Smooth muscle cell (in vitro differentiated cells): ENCODE measurements at regions not wholly inside any gene's neighbourhood (a gene's known extent, or its start where the extent isn't known, plus 50 kb on each side); places are given as distances from the start of the nearest gene placed in this dataset.

Experiments
- DNase-seq: peaks from one replicate; lab custom pipeline; 2025; ENCODE audit not compliant: unreplicated experiment; lab: John Stamatoyannopoulos, UW
- H2AFZ ChIP-seq: fragments of 200-600 bp; sonication (generic); 2 replicates; pipeline ENCODE4 v1.6.0; 2016; ENCODE audit warnings: antibody characterized with exemption, low read depth, mild to moderate bottlenecking
- H3F3A ChIP-seq: fragments of 200-600 bp; sonication (generic); 2 replicates; pipeline ENCODE4 v1.6.0; 2017; ENCODE audit warnings: antibody characterized with exemption, low read depth
- H3K27ac ChIP-seq: fragments of 200-600 bp; sonication (generic); 2 replicates; pipeline ENCODE4 v1.5.1; 2016; ENCODE audit warnings: low read depth, mild to moderate bottlenecking
- H3K27me3 ChIP-seq: fragments of 200-600 bp; sonication (generic); 2 replicates; pipeline ENCODE4 v1.6.1; 2016; ENCODE audit warnings: low read depth, mild to moderate bottlenecking
- H3K36me3 ChIP-seq: fragments of 200-600 bp; sonication (generic); 2 replicates; pipeline ENCODE4 v1.5.1; 2016; ENCODE audit warnings: low read depth
- H3K4me1 ChIP-seq: fragments of 200-600 bp; sonication (generic); 2 replicates; pipeline ENCODE4 v1.5.1; 2016; ENCODE audit warnings: low read depth
- H3K4me2 ChIP-seq: fragments of 200-600 bp; sonication (generic); 2 replicates; pipeline ENCODE4 v1.6.0; 2016; ENCODE audit warnings: mild to moderate bottlenecking
- H3K4me3 ChIP-seq: fragments of 200-600 bp; sonication (generic); 2 replicates; pipeline ENCODE4 v1.5.1; 2016; ENCODE audit warnings: mild to moderate bottlenecking
- H3K79me2 ChIP-seq: fragments of 200-600 bp; sonication (generic); 2 replicates; pipeline ENCODE4 v1.6.0; 2016; ENCODE audit warnings: low read depth, mild to moderate bottlenecking
- H3K9ac ChIP-seq: fragments of 200-600 bp; sonication (generic); 2 replicates; pipeline ENCODE4 v1.6.0; 2016; ENCODE audit warnings: low read depth
- H3K9me3 ChIP-seq: fragments of 200-600 bp; sonication (generic); replicated peaks from 2 replicates; pipeline ENCODE4 v1.5.1; 2016; ENCODE audit warnings: low read depth
- H4K20me1 ChIP-seq: fragments of 200-600 bp; sonication (generic); 2 replicates; pipeline ENCODE4 v1.6.0; 2016; ENCODE audit warnings: low read depth
- WGBS: methylation state at CpG from one replicate; pipeline ENCODE4 v1.1.7; 2016; ENCODE audit warnings: low lambda C conversion rate; 5-methylcytosine and 5-hydroxymethylcytosine counted together
- TF ChIP-seq, protein P1 (sequence below): fragments of 200-600 bp; sonication (generic); IDR thresholded peaks from 2 replicates; pipeline ENCODE4 v1.5.1; 2017; ENCODE audit warnings: borderline replicate concordance, mild to moderate bottlenecking, antibody characterized with exemption; ENCODE audit not compliant: insufficient read depth, poor library complexity, severe bottlenecking

DNA sequence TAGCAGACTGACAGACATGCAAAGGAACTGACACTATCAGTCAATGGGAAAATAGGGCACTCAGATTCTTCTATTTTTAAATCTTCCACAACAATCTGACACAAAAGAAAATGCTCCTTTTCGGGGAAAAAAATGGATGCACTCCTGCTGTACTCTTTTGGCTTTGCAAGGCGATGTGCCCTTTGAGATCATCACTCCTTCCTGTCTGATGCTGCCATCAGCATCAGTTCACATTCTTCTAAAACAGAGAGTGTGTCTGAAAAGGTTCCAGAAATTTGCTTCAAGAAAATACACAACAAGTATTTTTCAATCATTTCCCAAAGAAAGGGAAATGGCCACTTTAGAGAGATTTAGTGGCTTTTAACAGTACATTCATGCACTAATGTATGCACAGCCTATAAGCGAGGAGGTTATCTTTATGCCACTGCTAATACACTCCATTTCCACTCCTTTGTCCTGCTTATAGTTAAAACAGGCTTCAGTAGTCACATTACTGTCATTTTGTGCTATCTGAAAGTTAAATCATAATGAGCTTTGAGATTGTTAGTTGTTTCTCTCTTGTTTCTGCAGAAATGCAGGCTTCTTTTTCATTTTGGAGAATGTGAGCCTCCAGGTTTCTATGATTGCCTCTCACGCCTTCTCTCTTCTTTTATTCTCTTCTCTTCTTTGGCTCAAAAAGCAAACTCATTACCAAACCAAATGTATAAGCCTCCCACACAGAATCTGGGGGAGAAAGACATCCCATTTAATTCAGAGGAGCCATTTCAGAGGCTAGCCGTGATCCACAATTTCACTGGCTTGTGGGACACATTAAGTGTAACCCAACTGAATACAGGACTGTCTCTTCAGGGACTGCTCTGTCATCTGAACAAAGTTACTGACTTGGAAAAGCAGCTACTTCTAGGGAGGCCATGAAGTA is 110.9 kb upstream of the CCDC196 start:
- H3F3A ChIP-seq = no peaks in the 10 kb centered on the region
- no peaks in the 10 kb centered on the region for H3K79me2 ChIP-seq
- no peaks in the 10 kb centered on the region for H3K9me3 ChIP-seq
- TF ChIP-seq, protein P1, sequence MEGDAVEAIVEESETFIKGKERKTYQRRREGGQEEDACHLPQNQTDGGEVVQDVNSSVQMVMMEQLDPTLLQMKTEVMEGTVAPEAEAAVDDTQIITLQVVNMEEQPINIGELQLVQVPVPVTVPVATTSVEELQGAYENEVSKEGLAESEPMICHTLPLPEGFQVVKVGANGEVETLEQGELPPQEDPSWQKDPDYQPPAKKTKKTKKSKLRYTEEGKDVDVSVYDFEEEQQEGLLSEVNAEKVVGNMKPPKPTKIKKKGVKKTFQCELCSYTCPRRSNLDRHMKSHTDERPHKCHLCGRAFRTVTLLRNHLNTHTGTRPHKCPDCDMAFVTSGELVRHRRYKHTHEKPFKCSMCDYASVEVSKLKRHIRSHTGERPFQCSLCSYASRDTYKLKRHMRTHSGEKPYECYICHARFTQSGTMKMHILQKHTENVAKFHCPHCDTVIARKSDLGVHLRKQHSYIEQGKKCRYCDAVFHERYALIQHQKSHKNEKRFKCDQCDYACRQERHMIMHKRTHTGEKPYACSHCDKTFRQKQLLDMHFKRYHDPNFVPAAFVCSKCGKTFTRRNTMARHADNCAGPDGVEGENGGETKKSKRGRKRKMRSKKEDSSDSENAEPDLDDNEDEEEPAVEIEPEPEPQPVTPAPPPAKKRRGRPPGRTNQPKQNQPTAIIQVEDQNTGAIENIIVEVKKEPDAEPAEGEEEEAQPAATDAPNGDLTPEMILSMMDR = no peak
- 72% methylated on average over 5 of the region's 5 CpGs for WGBS
- no peak overlapping the region for H3K27ac ChIP-seq
- H2AFZ ChIP-seq = no peak overlapping the region
- no peak for DNase-seq
- H3K9ac ChIP-seq = no peak overlapping the region
- H4K20me1 ChIP-seq = no peaks in the 10 kb centered on the region
- peaks cover 6% of the 10 kb centered on the region for H3K27me3 ChIP-seq
- H3K4me2 ChIP-seq = no peak overlapping the region
- no peaks in the 10 kb centered on the region for H3K4me1 ChIP-seq
- no peaks in the 10 kb centered on the region for H3K36me3 ChIP-seq
- H3K4me3 ChIP-seq = no peak overlapping the region

DNA sequence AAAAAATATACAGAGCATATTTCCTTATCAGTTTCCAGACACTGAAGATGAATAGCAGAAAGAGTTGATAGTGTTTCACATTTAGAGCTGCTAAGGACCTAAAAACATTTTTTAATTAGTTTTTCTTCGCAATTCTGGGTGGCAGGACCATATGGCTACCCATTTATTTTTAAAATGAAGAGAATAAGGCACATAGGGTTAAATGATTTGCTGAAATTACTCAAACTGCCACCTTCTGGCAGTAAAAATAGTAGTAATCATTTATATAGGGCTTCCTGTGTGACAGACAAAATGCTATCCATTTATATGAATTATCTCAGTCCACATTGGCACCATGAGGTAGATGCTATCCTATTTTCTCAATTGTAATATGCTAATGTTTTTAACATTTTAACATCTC is 108.6 kb upstream of the CCDC196 start:
- Histone ChIP-seq H3F3A (no peaks in the 10 kb centered on the region), H3K9ac (no peak overlapping the region)
- TF ChIP-seq, protein P1 = no peak

DNA sequence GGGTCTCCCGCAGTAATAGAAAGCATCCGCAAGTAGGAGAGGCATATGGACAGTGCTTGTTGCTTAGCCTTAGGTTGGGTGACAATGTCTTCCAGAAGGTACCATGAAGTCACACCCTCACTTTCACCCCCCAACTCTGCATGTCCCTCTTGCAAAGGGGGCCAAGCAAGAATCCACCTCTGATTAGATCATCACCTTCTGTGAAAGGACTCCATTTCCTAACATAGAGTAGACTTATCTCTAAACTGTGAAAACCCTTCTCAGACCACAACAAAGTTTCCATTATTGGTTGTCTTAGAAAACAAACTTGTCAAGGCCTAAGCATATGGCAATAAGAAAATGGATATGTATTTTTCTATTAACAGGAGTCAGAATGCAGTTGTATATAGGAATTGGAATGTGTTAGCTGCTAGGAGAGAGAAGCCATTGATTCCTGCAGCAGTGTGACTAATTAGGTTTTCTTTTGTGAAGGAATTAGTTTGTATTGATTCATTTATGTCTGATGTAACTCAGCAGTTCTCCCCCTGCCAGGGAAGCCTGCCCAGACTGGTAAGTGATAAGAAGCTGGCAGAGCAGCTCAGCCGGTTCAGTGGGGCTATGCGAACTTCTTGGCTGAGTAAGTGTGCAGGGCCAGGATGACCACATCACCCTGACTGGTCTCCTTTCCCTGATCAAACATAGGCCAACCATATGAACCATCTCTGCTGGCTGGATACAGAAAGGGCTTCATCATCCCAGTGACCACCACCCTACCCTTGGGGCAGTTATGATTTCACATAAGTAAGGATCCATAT is 107.3 kb upstream of the CCDC196 start:
- Histone ChIP-seq H3F3A (no peaks in the 10 kb centered on the region), H3K9ac (no peak overlapping the region), H3K36me3 (no peaks in the 10 kb centered on the region), H3K27ac (no peak overlapping the region), H3K9me3 (no peaks in the 10 kb centered on the region), H3K4me2 (no peak overlapping the region), H3K79me2 (no peaks in the 10 kb centered on the region), H3K27me3 (peaks cover 6% of the 10 kb centered on the region), H4K20me1 (no peaks in the 10 kb centered on the region), H3K4me3 (no peak overlapping the region), H3K4me1 (no peaks in the 10 kb centered on the region), H2AFZ (no peak overlapping the region)
- 83% methylated on average over 4 of the region's 4 CpGs for WGBS
- no peak for DNase-seq
- TF ChIP-seq, protein P1 = no peak

More for the DNA sequence above, 108.6 kb upstream of the CCDC196 start:
- Histone ChIP-seq H3K27ac (no peak overlapping the region), H4K20me1 (no peaks in the 10 kb centered on the region), H3K36me3 (no peaks in the 10 kb centered on the region), H3K4me2 (no peak overlapping the region), H3K9me3 (no peaks in the 10 kb centered on the region), H2AFZ (no peak overlapping the region), H3K4me1 (no peaks in the 10 kb centered on the region), H3K27me3 (peaks cover 6% of the 10 kb centered on the region), H3K4me3 (no peak overlapping the region), H3K79me2 (no peaks in the 10 kb centered on the region)
- WGBS = 76% methylated on average over 1 of the region's 1 CpG
- no peak for DNase-seq
